HG02840 (cell line): ENCODE measurements at regions not wholly inside any gene's neighbourhood (a gene's known extent, or its start where the extent isn't known, plus 50 kb on each side); places are given as distances from the start of the nearest gene placed in this dataset.
"Not testable (repeated sequence)": the region's sequence is repeated elsewhere in the genome, so short reads cannot be mapped to it uniquely, and the experiment has no call there.

ENCODE experiments used
- ATAC-seq: cut with Tn5 transposase; IDR thresholded peaks from one replicate; pipeline ENCODE4 v1.9.1; 2021; ENCODE audit warnings: mild to moderate bottlenecking, moderate library complexity, moderate number of reproducible peaks; ENCODE audit not compliant: unreplicated experiment, low FRiP score

GRCh38 chr3:21962456-21962855, 211.4 kb upstream of the ZNF385D start:
- no peak for ATAC-seq

- ATAC-seq, result not testable (repeated sequence)
Measured at GRCh38 chr3:21966457-21966856, 215.4 kb upstream of the ZNF385D start.

- ATAC-seq, result no peak
Measured at GRCh38 chr3:21979706-21980105, 228.7 kb upstream of the ZNF385D start.

GRCh38 chr3:21989341-21990042, 238.5 kb upstream of the ZNF385D start:
- ATAC-seq, result no peak

DNA sequence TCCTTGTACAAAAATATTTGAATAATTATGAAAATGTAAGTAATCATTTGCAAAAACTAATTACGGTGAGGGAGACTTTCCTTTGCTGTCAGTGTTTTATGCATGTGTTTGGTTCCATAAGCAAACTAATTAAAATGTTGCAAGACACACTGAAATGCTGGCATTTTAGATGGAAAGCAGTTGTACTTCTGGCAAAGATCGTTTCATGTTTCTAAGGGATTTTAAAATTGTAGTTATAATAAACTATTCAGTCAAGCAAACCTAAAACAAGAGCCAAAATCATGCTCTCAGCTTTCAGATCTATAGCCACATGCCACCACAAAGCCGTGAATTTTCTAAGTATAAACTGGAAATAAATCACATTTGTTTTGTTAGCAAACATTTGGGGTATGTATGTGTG, 240.1 kb upstream of the ZNF385D start:
- no peak for ATAC-seq

- no peak for ATAC-seq
Measured at GRCh38 chr3:21995079-21995607, 244.1 kb upstream of the ZNF385D start.

DNA sequence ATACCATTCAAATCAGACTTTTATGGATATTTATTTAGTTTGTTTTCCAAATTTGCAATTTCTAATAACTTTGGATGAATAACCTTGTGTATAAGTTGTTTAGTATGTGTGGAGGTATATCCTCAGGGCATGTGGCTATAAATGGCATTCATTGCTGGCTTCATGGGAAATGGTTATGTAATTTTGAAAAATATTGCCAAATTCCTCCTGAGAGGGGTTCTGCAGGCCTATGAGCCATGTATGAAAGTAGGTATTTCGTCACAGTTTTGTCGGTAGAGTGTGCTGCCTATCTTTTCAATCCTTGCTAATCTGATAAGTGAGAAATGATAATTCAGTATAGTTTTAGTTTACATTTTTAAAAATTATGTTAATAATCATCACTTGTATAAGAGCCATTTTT, 256.4 kb upstream of the ZNF385D start:
- no peak for ATAC-seq

DNA sequence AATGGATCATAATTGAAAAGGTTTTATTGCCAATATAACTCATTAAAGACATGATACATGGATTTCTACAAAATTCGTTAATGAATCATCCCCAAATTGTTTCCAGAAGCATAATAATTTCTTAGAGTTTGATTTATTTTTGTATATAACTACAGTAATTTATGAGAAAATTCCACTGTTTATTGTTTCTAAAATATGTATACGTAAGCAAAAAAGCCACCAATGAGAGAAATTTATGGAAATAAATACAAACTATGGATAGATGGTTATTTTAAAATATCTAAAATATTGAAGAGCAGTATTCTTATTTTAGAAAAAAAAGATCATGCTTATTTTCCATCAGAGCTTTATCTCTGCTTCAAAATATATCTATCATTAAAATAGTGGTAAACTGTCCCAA, 260.0 kb upstream of the ZNF385D start:
- no peak for ATAC-seq

DNA sequence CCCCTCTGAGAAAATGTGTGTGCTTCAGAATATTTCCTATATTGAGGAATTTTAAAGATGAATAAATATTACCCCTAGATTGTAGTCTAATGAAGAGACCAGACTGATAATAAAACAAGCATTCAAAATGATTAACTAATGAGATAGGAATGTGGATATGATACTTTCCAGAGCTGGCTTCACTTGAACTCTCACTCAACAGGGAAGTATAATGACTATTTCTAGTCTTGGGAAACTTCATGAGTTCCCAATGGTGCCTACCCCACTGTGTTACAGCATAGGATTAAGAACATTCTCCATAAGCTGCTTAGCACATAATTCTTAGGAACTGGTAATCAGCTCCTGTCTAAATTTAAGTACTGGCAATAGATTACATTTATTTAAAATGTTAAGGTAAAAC, 261.5 kb upstream of the ZNF385D start:
- no peak for ATAC-seq

GRCh38 chr3:22013641-22014040, 262.6 kb upstream of the ZNF385D start:
- no peak for ATAC-seq

- no peak for ATAC-seq
Measured at GRCh38 chr3:22016197-22016596, 265.2 kb upstream of the ZNF385D start.

DNA sequence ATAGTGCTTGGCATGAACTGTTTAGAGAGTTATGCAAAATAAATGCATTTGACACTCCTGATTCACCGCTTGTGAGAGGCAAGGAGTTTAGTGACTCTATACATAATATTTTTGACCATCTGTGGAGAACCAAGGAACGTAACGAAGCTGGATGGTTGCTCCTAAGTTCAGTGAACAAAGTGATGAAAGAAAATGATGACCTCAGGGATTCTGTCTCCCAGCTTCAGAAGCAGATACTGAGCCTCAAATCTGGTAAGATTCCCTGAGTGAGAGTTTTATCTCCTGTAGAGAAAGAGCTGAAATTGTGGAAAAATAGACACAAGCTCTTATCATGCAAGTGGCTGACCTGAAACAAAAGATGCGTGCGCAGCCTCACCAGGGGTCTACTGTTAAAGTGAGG, 273.6 kb upstream of the ZNF385D start:
- ATAC-seq, result not testable (repeated sequence)

- no peak for ATAC-seq
Measured at GRCh38 chr3:22029480-22029879, 278.5 kb upstream of the ZNF385D start.

- ATAC-seq, result no peak
Measured at GRCh38 chr3:22039161-22039560, 288.2 kb upstream of the ZNF385D start.

- ATAC-seq, result no peak
Measured at GRCh38 chr3:22040150-22040549, 289.1 kb upstream of the ZNF385D start.

- no peak for ATAC-seq
Measured at GRCh38 chr3:22045882-22046281, 294.9 kb upstream of the ZNF385D start.

GRCh38 chr3:22063500-22063899, 312.5 kb upstream of the ZNF385D start:
- no peak for ATAC-seq

- ATAC-seq, result no peak
Measured at GRCh38 chr3:22068619-22069018, 317.6 kb upstream of the ZNF385D start.

DNA sequence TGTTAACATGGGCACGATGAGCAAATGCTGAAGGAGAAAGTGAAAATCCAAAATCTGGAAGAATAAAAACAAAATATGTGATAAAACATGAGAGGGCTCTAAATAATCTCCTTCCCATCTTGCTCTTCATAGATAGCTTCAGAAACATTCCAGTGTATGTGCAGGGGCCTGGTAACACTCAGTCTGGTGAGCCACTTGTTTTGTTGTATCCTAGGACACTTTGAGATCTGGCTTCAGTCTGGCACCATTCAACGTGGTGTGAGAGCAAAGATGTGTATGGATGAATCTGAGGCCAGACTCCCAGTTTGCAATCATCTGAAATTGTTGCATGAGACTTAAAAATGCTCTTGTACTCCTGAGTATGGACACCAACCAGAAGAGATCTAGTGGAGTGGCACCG, 337.2 kb upstream of the ZNF385D start:
- ATAC-seq, result no peak

- peak; percentile 89 for ATAC-seq
Measured at GRCh38 chr3:22089284-22089683, 338.3 kb upstream of the ZNF385D start.

- ATAC-seq, result no peak
Measured at GRCh38 chr3:22091329-22091728, 340.3 kb upstream of the ZNF385D start.

- ATAC-seq, result no peak
Measured at GRCh38 chr3:22098021-22098420, 347.0 kb upstream of the ZNF385D start.

DNA sequence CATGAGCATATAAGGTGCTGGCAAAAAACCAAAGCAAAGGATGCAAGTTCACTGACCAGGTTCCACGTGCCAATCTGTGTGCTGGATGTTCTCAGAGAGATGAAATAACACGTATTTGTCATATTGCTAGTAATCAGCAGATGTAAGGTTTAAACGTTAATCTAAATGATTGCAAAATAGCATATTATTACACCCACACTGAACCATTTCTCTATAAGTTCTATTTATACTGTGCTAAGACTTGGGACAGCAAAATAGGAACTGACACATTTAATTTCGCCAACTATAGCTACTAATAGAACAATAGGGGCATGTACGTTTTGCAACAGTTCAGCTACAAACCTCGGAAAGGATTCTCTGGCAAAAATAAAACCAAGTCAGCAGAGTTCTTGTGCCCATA, 350.3 kb upstream of the ZNF385D start:
- ATAC-seq, result no peak
